ENCODE measurements at regions not wholly inside any gene's neighbourhood (a gene's known extent, or its start where the extent isn't known, plus 50 kb on each side); places are given as distances from the start of the nearest gene placed in this dataset.

GRCh38 chr14:71287567-71287966 lies 380.3 kb downstream of the PCNX1 start:
- DNase-seq (ENCODE audit: low read depth in 2 of 2), result no peak

- no peak for DNase-seq (ENCODE audit: low read depth in 2 of 2)
Measured at GRCh38 chr14:71289536-71289935, 382.3 kb downstream of the PCNX1 start.

GRCh38 chr14:71290301-71290700 lies 383.0 kb downstream of the PCNX1 start:
- no peak for DNase-seq (ENCODE audit: low read depth in 2 of 2)

- peak; percentile 1 to 38 for DNase-seq (ENCODE audit: low read depth in 2 of 2)
Measured at GRCh38 chr14:71290960-71291466, 383.8 kb downstream of the PCNX1 start.

- DNase-seq (ENCODE audit: low read depth in 2 of 2), result no peak
Measured at GRCh38 chr14:71296184-71296583, 388.9 kb downstream of the PCNX1 start.

GRCh38 chr14:71300566-71301330 lies 393.5 kb downstream of the PCNX1 start:
- no peak for DNase-seq (ENCODE audit: low read depth in 2 of 2)

- no peak for DNase-seq (ENCODE audit: low read depth in 2 of 2)
Measured at GRCh38 chr14:71301611-71302010, 394.4 kb downstream of the PCNX1 start.

GRCh38 chr14:71304690-71305089 lies 397.4 kb downstream of the PCNX1 start:
- no peak for DNase-seq (ENCODE audit: low read depth in 2 of 2)

GRCh38 chr14:71308671-71309070 lies 401.4 kb downstream of the PCNX1 start:
- no peak for DNase-seq (ENCODE audit: low read depth in 2 of 2)

- DNase-seq (ENCODE audit: low read depth in 2 of 2), result no peak
Measured at GRCh38 chr14:71309756-71310155, 402.5 kb downstream of the PCNX1 start.

GRCh38 chr14:71311061-71311460 lies 403.8 kb downstream of the PCNX1 start:
- no peak for DNase-seq (ENCODE audit: low read depth in 2 of 2)

- no peak for DNase-seq (ENCODE audit: low read depth in 2 of 2)
Measured at GRCh38 chr14:71314717-71315116, 407.5 kb downstream of the PCNX1 start.

- DNase-seq (ENCODE audit: low read depth in 2 of 2), result no peak
Measured at GRCh38 chr14:71317385-71318096, 410.3 kb downstream of the PCNX1 start.

- no peak for DNase-seq (ENCODE audit: low read depth in 2 of 2)
Measured at GRCh38 chr14:71318097-71318459, 410.8 kb downstream of the PCNX1 start.

GRCh38 chr14:71319666-71320065 lies 412.4 kb downstream of the PCNX1 start:
- no peak for DNase-seq (ENCODE audit: low read depth in 2 of 2)

- DNase-seq (ENCODE audit: low read depth in 2 of 2), result peak; percentile 98 to 99
Measured at GRCh38 chr14:71320107-71320733, 413.0 kb downstream of the PCNX1 start, which contains the start of gene SIPA1L1. TSS of gene SIPA1L1 (plus strand) at chr14:71320476.

- DNase-seq (ENCODE audit: low read depth in 2 of 2), result peak; percentile 26 to 48
Measured at GRCh38 chr14:71320734-71321573, 413.7 kb downstream of the PCNX1 start.

- no peak for DNase-seq (ENCODE audit: low read depth in 2 of 2)
Measured at GRCh38 chr14:71321574-71322315, 414.5 kb downstream of the PCNX1 start.

GRCh38 chr14:71322655-71323250 lies 415.5 kb downstream of the PCNX1 start:
- no peak for DNase-seq (ENCODE audit: low read depth in 2 of 2)

GRCh38 chr14:71324767-71325272 lies 417.6 kb downstream of the PCNX1 start:
- peak in 1 of 2 donors; percentile 7 for DNase-seq (ENCODE audit: low read depth in 2 of 2)

All from stimulated activated CD8-positive, alpha-beta memory T cell treated with anti-CD3 and anti-CD28 coated beads, Interleukin-15, amount 100 ng/mL, for 4 hours (primary cell).